ENCODE measurements at regions not wholly inside any gene's neighbourhood (a gene's known extent, or its start where the extent isn't known, plus 50 kb on each side); places are given as distances from the start of the nearest gene placed in this dataset.

DNA sequence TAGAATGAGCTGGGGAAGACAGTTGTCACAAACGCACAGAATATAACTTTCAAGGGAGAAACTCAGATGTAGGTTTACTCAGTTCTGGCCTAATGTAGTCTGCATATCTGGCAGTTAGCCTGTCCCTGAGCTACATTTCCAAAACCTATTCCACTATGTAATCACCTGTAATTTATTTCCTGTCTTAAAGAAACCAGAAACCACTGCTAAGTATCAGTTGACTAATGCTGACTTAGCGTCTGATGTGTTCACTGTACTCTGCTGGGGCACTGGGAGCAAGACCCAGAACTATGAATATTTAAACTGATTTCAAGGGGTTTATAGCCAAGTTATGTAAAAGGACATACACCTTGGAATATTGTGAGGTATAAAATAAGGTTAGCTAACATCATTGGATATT lies 1995.2 kb upstream of the PIK3C3 start:
- TF ChIP-seq ASH2L (IDR thresholded peaks at IDR 0.05; ENCODE audit: borderline replicate concordance, low read depth) (no peak), POLR2A (IDR thresholded peaks at IDR 0.05; ENCODE audit: low read depth, low read length) (no peak), RAD21 (IDR thresholded peaks at IDR 0.05; ENCODE audit: insufficient read depth, low read depth, low read length) (no peak), POLR2AphosphoS5 (IDR thresholded peaks at IDR 0.05; ENCODE audit: low read length) (no peak), BHLHE40 (IDR thresholded peaks at IDR 0.05; ENCODE audit: borderline replicate concordance in 1 of 2, low read depth in 2 of 2, low read length in 1 of 2) (no peak), EZH2 (IDR thresholded peaks at IDR 0.05; ENCODE audit: borderline replicate concordance, control insufficient read depth, low read depth, low read length) (no peak), RCOR1 (conservative IDR thresholded peaks at IDR 0.05; ENCODE audit: low read depth, low read length) (no peak), SMC3 (IDR thresholded peaks at IDR 0.05; ENCODE audit: borderline replicate concordance, low read length) (no peak)
- TF ChIP-seq, protein P1, sequence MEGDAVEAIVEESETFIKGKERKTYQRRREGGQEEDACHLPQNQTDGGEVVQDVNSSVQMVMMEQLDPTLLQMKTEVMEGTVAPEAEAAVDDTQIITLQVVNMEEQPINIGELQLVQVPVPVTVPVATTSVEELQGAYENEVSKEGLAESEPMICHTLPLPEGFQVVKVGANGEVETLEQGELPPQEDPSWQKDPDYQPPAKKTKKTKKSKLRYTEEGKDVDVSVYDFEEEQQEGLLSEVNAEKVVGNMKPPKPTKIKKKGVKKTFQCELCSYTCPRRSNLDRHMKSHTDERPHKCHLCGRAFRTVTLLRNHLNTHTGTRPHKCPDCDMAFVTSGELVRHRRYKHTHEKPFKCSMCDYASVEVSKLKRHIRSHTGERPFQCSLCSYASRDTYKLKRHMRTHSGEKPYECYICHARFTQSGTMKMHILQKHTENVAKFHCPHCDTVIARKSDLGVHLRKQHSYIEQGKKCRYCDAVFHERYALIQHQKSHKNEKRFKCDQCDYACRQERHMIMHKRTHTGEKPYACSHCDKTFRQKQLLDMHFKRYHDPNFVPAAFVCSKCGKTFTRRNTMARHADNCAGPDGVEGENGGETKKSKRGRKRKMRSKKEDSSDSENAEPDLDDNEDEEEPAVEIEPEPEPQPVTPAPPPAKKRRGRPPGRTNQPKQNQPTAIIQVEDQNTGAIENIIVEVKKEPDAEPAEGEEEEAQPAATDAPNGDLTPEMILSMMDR (IDR thresholded peaks at IDR 0.05 in 2 of 3, conservative IDR thresholded peaks at IDR 0.05 in 1 of 3; ENCODE audit: control insufficient read depth in 2 of 3, extremely low read depth in 1 of 3, insufficient read depth in 1 of 3, low read depth in 3 of 3, low read length in 3 of 3) = no peak
- TF ChIP-seq, protein P2, sequence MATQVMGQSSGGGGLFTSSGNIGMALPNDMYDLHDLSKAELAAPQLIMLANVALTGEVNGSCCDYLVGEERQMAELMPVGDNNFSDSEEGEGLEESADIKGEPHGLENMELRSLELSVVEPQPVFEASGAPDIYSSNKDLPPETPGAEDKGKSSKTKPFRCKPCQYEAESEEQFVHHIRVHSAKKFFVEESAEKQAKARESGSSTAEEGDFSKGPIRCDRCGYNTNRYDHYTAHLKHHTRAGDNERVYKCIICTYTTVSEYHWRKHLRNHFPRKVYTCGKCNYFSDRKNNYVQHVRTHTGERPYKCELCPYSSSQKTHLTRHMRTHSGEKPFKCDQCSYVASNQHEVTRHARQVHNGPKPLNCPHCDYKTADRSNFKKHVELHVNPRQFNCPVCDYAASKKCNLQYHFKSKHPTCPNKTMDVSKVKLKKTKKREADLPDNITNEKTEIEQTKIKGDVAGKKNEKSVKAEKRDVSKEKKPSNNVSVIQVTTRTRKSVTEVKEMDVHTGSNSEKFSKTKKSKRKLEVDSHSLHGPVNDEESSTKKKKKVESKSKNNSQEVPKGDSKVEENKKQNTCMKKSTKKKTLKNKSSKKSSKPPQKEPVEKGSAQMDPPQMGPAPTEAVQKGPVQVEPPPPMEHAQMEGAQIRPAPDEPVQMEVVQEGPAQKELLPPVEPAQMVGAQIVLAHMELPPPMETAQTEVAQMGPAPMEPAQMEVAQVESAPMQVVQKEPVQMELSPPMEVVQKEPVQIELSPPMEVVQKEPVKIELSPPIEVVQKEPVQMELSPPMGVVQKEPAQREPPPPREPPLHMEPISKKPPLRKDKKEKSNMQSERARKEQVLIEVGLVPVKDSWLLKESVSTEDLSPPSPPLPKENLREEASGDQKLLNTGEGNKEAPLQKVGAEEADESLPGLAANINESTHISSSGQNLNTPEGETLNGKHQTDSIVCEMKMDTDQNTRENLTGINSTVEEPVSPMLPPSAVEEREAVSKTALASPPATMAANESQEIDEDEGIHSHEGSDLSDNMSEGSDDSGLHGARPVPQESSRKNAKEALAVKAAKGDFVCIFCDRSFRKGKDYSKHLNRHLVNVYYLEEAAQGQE (IDR thresholded peaks at IDR 0.05; ENCODE audit: low read depth, low read length) = no peak

All from GM12878 (cell line).